Panc1 (cell line): ENCODE measurements at regions not wholly inside any gene's neighbourhood (a gene's known extent, or its start where the extent isn't known, plus 50 kb on each side); places are given as distances from the start of the nearest gene placed in this dataset.

Experiments
- ATAC-seq: fragments of 200-7000 bp; cut with Tn5 transposase; 2 replicates; pipeline ENCODE4 v1.9.1; 2020; ENCODE audit warnings: mild to moderate bottlenecking, moderate library complexity
- BruUV-seq: library from RNA; stranded (reverse); fragments of 400-500 nt; replicated peaks from 2 replicates; lab custom pipeline; 2021; lab: Mats Ljungman, UMichigan
- CTCF ChIA-PET: fragments of 300-600 bp; sonication (Branson Sonifier 250); formaldehyde crosslinking; loops from one replicate; lab custom pipeline; 2022; ENCODE audit warnings: antibody characterized with exemption; lab: Charles Lee
- POLR2A ChIA-PET: fragments of 300-600 bp; sonication (Branson Sonifier 250); formaldehyde crosslinking; loops from one replicate; lab custom pipeline; 2022; ENCODE audit warnings: antibody characterized with exemption; lab: Charles Lee
- DNase-seq: peaks from one replicate; pipeline ENCODE4 v3.0.0-alpha.2; 2010; ENCODE audit warnings: low read depth, low spot score
- H3K27ac ChIP-seq: 2 replicates; pipeline ENCODE4 v1.5.1; 2011; ENCODE audit warnings: mild to moderate bottlenecking, low read length, inconsistent platforms
- H3K27me3 ChIP-seq: fragments of 200-500 bp; sonication (Bioruptor generic); 2 replicates; pipeline ENCODE4 v1.6.0; 2014; ENCODE audit warnings: low read length, inconsistent platforms; ENCODE audit not compliant: control insufficient read depth, insufficient read depth
- H3K36me3 ChIP-seq: fragments of 200-500 bp; sonication (Bioruptor generic); 2 replicates; pipeline ENCODE4 v1.5.1; 2014; ENCODE audit warnings: inconsistent platforms, mild to moderate bottlenecking, low read length, moderate library complexity; ENCODE audit not compliant: control insufficient read depth, insufficient read depth
- H3K4me1 ChIP-seq: 2 replicates; pipeline ENCODE4 v1.5.1; 2011; ENCODE audit warnings: inconsistent platforms, mild to moderate bottlenecking, low read length, moderate library complexity; ENCODE audit not compliant: control insufficient read depth, insufficient read depth
- H3K4me3 ChIP-seq, 2 experiments: 2 replicates each; pipeline ENCODE4 v1.5.1; 2011 to 2012; ENCODE audit warnings: low read depth in 2 of 2, low read length in 2 of 2, mild to moderate bottlenecking in 2 of 2, inconsistent platforms in 1 of 2, moderate library complexity in 1 of 2
- H3K9me3 ChIP-seq: fragments of 200-500 bp; sonication (Bioruptor generic); 2 replicates; pipeline ENCODE4 v1.5.1; 2014; ENCODE audit warnings: low read depth, mild to moderate bottlenecking, inconsistent platforms, low read length, moderate library complexity; ENCODE audit not compliant: control insufficient read depth, insufficient read depth
- CTCF ChIP-seq: fragments of 450-650 bp; IDR thresholded peaks from 2 replicates; pipeline ENCODE4 v1.5.1; 2017; ENCODE audit warnings: mild to moderate bottlenecking
- POLR2AphosphoS5 ChIP-seq: IDR thresholded peaks from 2 replicates; pipeline ENCODE4 v1.6.1; 2012; ENCODE audit warnings: mild to moderate bottlenecking, low read depth, low read length, moderate library complexity
- SIN3A ChIP-seq: IDR thresholded peaks from 2 replicates; pipeline ENCODE4 v1.6.1; 2012; ENCODE audit warnings: low read depth, mild to moderate bottlenecking, low read length, moderate library complexity, borderline replicate concordance; ENCODE audit not compliant: insufficient read depth
- TCF7L2 ChIP-seq: IDR thresholded peaks from 2 replicates; pipeline ENCODE4 v1.6.1; 2011; ENCODE audit warnings: mild to moderate bottlenecking, low read depth, low read length, inconsistent platforms
- in situ Hi-C: cut with HindIII; loops from 2 replicates; pipeline ENCODE4 v1.10.0; 2016; ENCODE audit warnings: low sequenced_read_pairs, low pct_unique_long_range_greater_than_20kb
- intact Hi-C: fragments of 100-400 bp; cut with micrococcal nuclease; formaldehyde crosslinking; loops from one replicate; pipeline ENCODE4 v1.10.0; 2022; ENCODE audit not compliant: unreplicated experiment
- TF ChIP-seq, protein P1 (sequence below), 2 experiments: IDR thresholded peaks; 2 replicates each; pipeline ENCODE4 v1.6.1; 2011 to 2012; ENCODE audit warnings: low read depth in 2 of 2, control low read depth in 1 of 2, low read length in 1 of 2, mild to moderate bottlenecking in 1 of 2, moderate library complexity in 1 of 2; ENCODE audit not compliant: insufficient read depth in 1 of 2

GRCh38 chr13:72071713-72072112, 204.7 kb upstream of the DACH1 start:
- no TSS peak for BruUV-seq
- no peak for DNase-seq
- no peaks in the 10 kb centered on the region for H3K27me3 ChIP-seq
- no peaks in the 10 kb centered on the region for H3K36me3 ChIP-seq
- H3K9me3 ChIP-seq = no peaks in the 10 kb centered on the region
- no peak for TF ChIP-seq TCF7L2
- TF ChIP-seq, protein P1, sequence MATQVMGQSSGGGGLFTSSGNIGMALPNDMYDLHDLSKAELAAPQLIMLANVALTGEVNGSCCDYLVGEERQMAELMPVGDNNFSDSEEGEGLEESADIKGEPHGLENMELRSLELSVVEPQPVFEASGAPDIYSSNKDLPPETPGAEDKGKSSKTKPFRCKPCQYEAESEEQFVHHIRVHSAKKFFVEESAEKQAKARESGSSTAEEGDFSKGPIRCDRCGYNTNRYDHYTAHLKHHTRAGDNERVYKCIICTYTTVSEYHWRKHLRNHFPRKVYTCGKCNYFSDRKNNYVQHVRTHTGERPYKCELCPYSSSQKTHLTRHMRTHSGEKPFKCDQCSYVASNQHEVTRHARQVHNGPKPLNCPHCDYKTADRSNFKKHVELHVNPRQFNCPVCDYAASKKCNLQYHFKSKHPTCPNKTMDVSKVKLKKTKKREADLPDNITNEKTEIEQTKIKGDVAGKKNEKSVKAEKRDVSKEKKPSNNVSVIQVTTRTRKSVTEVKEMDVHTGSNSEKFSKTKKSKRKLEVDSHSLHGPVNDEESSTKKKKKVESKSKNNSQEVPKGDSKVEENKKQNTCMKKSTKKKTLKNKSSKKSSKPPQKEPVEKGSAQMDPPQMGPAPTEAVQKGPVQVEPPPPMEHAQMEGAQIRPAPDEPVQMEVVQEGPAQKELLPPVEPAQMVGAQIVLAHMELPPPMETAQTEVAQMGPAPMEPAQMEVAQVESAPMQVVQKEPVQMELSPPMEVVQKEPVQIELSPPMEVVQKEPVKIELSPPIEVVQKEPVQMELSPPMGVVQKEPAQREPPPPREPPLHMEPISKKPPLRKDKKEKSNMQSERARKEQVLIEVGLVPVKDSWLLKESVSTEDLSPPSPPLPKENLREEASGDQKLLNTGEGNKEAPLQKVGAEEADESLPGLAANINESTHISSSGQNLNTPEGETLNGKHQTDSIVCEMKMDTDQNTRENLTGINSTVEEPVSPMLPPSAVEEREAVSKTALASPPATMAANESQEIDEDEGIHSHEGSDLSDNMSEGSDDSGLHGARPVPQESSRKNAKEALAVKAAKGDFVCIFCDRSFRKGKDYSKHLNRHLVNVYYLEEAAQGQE (IDR thresholded peaks at IDR 0.05; ENCODE audit: insufficient read depth in 1 of 2, low read depth in 2 of 2, low read length in 1 of 2) = no peak
- ATAC-seq = no peak
- intact Hi-C loops = no loop called here
- no peak overlapping the region for H3K4me3 ChIP-seq
- no peak overlapping the region for H3K27ac ChIP-seq
- POLR2A ChIA-PET = no interaction called here
- in situ Hi-C loops = no loop called here
- CTCF ChIA-PET = no interaction called here
- no peaks in the 10 kb centered on the region for H3K4me1 ChIP-seq

- in situ Hi-C loops = no loop called here
These were observed 195.6 kb upstream of the DACH1 start for GRCh38 chr13:72062566-72062965.

More at GRCh38 chr13:72062566-72062965, 195.6 kb upstream of the DACH1 start:
- Histone ChIP-seq H3K4me3 (no peak overlapping the region), H3K9me3 (no peaks in the 10 kb centered on the region), H3K36me3 (no peaks in the 10 kb centered on the region), H3K27me3 (no peaks in the 10 kb centered on the region), H3K27ac (no peak overlapping the region), H3K4me1 (no peaks in the 10 kb centered on the region)
- ATAC-seq = no peak
- TF ChIP-seq SIN3A (no peak), CTCF (no peak), TCF7L2 (no peak), POLR2AphosphoS5 (no peak)
- TF ChIP-seq, protein P1 (IDR thresholded peaks at IDR 0.05; ENCODE audit: insufficient read depth in 1 of 2, low read depth in 2 of 2, low read length in 1 of 2) = no peak
- no TSS peak for BruUV-seq
- ChIA-PET CTCF (no interaction called here), POLR2A (no interaction called here)
- no peak for DNase-seq
- intact Hi-C loops = no loop called here
